Upper lobe of left lung (tissue), 4 donors: ENCODE measurements at regions not wholly inside any gene's neighbourhood (a gene's known extent, or its start where the extent isn't known, plus 50 kb on each side); places are given as distances from the start of the nearest gene placed in this dataset.

Source experiments
- CTCF ChIP-seq, 6 experiments: fragments of 450-650 bp in 4 of 6; fragments of 200-600 bp in 2 of 6; sonication (generic) in 2 of 6; IDR thresholded peaks; one replicate each; pipeline ENCODE4 v1.5.1; 2016 to 2019; ENCODE audit warnings: antibody characterized with exemption in 6 of 6
- EP300 ChIP-seq, 4 donors: sonication (generic); formaldehyde crosslinking; IDR thresholded peaks; one replicate each; pipeline ENCODE4 v1.5.1; 2017; ENCODE audit warnings: antibody characterized with exemption in 4 of 4, control low read depth in 2 of 4
- POLR2AphosphoS5 ChIP-seq, 2 donors: sonication (generic); formaldehyde crosslinking; IDR thresholded peaks; one replicate each; pipeline ENCODE4 v1.5.1; 2017; ENCODE audit warnings: antibody characterized with exemption in 2 of 2

- TF ChIP-seq CTCF (IDR thresholded peaks at IDR 0.05) (no peak), EP300 (IDR thresholded peaks at IDR 0.05) (no peak), POLR2AphosphoS5 (IDR thresholded peaks at IDR 0.05) (no peak)
Observed at GRCh38 chr1:17958704-17959103, 148.9 kb upstream of the IGSF21 start.
